ENCODE measurements at regions not wholly inside any gene's neighbourhood (a gene's known extent, or its start where the extent isn't known, plus 50 kb on each side); places are given as distances from the start of the nearest gene placed in this dataset.
"Not testable (repeated sequence)": the region's sequence is repeated elsewhere in the genome, so short reads cannot be mapped to it uniquely, and the experiment has no call there.

- DNase-seq (ENCODE audit: low read depth in 3 of 3) = no peak
Measured at GRCh38 chr1:95518310-95518709, 284.3 kb downstream of the RWDD3 start.

- DNase-seq (ENCODE audit: low read depth in 3 of 3) = no peak
Measured at GRCh38 chr1:95520390-95520789, 286.4 kb downstream of the RWDD3 start.

DNA sequence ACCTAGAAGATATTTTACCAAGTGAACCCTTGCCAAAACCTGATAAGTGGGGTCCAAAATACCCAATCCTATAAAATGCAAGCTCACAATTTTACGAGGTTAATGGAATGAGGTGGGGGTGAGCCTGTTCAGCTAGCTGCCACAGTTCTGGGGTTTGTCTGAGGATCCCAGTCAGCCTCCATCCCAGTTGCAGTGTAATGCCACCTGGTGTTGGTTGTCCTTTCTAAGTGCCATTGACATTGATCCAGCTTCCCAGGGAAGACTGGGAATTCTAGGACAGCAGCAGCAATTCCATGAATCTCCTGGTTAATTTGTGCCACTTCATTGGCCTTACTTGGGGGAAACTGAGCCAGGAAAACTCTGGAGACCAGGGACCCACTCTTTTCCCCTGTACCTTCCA lies 298.3 kb downstream of the RWDD3 start:
- no peak for DNase-seq (ENCODE audit: low read depth in 3 of 3)

- no peak for DNase-seq (ENCODE audit: low read depth in 3 of 3)
Measured at GRCh38 chr1:95534985-95535384, 301.0 kb downstream of the RWDD3 start.

DNA sequence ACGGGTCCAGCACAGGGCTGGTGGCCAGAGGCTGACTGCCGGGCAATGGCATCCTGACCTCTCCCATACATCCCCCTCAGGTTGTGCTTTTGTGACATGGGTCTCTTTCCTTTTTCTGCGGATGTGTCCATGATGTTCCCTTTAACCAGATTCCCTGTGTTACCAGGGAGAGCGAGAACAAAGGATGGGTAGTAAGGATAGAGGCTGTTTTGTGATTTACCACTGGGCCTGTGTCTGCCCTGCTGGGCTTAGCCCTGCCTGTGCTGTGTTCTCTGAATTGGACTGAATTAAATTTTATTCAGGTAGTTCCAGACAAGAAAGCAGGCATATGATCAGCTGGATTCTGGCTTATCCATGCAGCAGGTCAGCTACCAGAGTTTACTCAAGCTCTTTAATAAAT lies 301.6 kb downstream of the RWDD3 start:
- no peak for DNase-seq (ENCODE audit: low read depth in 3 of 3)

DNA sequence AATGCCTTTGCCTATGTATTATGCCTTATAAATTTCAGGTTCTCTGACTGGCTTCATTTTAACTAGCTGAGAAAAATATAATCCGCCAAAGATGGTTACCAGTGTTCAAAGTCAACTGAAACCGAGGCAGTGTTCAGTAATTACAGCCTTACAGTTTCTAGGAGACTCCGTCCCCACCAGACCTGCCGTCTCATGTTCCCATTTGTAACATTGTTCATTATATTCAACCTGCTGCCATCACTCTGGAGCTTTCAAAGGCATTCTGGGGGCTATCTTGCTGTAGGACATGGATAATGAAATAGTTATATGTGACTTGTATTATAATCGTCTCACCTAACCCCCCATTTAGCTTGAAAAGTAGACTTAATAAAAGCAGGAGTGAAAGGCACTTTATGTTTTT lies 302.5 kb downstream of the RWDD3 start:
- DNase-seq (ENCODE audit: low read depth in 3 of 3) = no peak

GRCh38 chr1:95537176-95537575 lies 303.2 kb downstream of the RWDD3 start:
- DNase-seq (ENCODE audit: low read depth in 3 of 3) = no peak

DNA sequence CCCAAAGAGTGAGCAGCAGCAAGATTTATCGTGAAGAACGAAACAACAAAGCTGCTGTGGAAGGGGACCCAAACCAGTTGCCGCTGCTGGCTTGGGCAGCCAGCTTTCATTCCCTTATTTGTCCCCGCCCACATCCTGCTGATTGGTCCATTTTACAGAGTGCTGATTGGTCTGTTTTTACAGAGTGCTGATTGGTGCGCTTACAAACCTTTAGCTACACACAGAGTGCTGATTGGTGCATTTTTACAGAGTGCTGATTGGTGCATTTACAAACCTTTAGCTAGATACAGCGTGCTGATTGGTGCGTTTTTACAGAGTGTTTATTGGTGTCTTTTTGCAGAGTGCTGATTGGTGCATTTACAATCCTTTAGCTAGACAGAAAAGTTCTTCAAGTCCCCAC lies 304.2 kb downstream of the RWDD3 start:
- DNase-seq (ENCODE audit: low read depth in 3 of 3) = not testable (repeated sequence)

DNA sequence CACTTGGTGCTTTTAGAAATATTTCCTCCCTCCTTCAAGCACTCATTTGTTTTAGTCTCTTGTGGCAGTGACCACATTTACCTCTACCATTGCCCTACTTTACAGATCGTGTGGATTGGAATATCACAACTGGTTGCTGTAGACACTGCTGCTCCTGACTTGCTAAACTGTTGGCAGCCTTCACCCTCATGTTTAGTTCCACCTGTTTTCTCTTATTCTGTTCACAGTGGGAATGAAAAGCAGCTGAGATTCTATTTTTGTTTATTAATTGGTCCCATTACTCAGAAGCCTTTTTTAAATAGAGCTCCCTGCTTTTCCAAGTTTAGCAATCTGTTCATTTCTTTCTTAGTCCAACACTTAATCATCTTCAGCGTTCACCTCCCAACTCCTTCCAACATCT lies 308.9 kb downstream of the RWDD3 start:
- DNase-seq (ENCODE audit: low read depth in 3 of 3) = no peak

DNA sequence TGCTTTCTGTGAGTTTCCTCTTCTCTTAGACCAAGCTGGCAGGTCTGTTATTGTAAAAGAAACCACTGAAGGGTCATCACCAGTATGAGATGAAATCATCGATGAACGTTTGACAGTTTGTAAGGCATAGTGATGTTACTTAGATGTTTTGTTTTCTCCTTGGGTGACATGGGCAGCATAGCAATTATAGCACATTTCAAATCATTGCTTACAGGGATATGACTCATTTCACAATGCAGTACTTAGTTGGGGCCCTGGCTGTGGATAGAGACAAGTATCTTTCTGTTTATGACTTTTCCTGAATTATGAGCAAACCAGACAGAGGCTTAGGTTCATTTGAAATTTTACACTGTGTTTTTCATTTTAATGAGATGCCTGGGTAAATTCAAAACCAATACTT lies 313.0 kb downstream of the RWDD3 start:
- DNase-seq (ENCODE audit: low read depth in 3 of 3) = no peak

DNA sequence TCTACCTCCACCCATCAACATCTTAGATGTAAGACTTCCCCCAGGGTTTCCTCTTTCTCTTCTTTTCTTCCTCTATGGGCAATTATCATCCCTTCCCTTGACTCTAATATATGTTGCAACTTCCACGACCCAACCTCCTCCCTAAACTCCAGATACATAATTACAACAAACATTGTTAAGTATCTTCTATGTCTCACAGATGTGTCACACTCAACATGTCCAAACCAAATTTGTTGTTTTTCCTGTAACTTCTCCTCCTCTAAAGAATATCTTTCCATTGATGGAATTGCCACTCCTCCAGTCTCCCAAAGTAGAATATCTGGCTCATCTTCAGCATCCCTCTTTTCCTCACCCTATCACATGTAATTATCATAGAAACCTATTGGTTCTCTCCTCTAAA lies 314.2 kb downstream of the RWDD3 start:
- no peak for DNase-seq (ENCODE audit: low read depth in 3 of 3)

- DNase-seq (ENCODE audit: low read depth in 3 of 3) = no peak
Measured at GRCh38 chr1:95551201-95551600, 317.2 kb downstream of the RWDD3 start.

GRCh38 chr1:95553595-95553994 lies 319.6 kb downstream of the RWDD3 start:
- DNase-seq (ENCODE audit: low read depth in 3 of 3) = no peak

DNA sequence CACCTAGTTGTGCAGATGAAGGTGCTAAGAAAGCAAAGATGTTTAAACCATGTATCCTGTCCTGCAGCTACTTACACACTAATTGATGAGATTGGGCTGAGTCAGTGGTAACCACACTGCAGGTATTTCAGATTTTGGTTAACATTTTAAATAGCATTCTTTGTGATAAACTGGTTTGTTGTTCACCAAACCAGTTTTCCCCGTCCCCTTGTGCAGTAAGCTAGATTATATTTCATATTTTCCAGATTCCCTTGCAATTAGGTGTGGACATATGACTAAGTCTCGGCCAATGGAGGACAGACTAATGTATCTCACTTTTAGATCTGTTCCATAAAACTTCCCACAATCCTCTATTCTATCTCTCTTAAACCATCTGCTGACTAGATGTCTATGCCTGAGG lies 320.4 kb downstream of the RWDD3 start:
- DNase-seq (ENCODE audit: low read depth in 3 of 3) = no peak

DNA sequence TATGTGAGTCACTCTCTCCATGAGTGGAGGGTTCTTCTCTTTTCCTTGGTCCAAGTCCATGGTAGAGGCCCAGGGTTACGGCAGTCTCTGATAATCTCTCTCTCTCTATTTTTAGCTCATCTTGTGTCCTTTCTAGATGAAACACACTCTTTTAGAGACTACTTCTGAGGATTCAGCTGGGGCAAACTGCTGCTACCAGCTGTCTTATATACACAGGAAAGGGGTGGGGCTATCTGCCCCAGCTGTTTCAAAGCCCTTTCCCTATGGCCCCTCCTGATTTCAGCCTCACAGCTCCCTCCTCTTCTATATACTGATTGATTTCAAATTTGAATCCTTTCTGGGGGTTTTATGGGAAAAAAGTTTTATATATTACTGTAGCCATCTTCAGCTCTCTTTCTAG lies 324.8 kb downstream of the RWDD3 start:
- no peak for DNase-seq (ENCODE audit: low read depth in 3 of 3)

DNA sequence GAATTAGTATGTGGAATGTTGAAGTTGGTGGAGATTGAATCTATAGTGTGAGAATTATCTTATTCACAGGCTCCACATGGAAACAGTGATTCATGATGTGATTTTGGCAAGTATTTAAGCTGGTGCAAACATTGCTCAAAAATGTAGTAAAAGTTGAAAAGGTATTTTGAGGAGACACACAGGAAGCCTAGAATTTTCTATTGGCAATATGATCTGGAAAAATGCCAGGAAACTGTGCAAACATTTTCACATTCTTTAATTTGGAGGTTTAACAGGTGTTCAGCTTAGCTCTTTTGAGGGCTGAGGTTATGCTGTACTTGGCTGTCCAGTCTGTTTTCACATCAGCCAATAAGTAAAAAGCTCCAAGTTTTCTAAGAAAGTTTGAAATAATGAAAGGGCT lies 327.3 kb downstream of the RWDD3 start:
- no peak for DNase-seq (ENCODE audit: low read depth in 3 of 3)

- DNase-seq (ENCODE audit: low read depth in 3 of 3) = no peak
Measured at GRCh38 chr1:95562230-95562629, 328.2 kb downstream of the RWDD3 start.

- no peak for DNase-seq (ENCODE audit: low read depth in 3 of 3)
Measured at GRCh38 chr1:95572002-95572401, 338.0 kb downstream of the RWDD3 start.

DNA sequence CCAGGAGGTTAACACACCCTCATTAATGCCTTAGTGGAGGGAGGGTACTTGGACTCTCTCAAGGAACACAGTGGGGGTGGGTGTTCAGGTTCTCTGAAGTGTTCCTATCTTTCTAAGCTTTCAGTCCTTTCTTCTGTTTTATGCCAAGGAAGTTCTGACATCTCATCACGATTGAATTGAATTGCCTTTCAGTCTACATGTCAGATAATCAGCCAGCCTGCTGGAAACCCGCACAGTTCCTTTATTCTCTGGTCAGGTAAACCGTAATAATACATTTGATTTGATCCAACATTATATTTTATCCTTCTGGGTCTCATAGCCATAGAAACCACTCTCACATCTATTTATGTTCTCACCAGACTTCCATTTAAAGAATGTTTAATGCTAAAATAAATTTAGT lies 339.0 kb downstream of the RWDD3 start:
- DNase-seq (ENCODE audit: low read depth in 3 of 3) = no peak

GRCh38 chr1:95575291-95575690 lies 341.3 kb downstream of the RWDD3 start:
- no peak for DNase-seq (ENCODE audit: low read depth in 3 of 3)

- no peak for DNase-seq (ENCODE audit: low read depth in 3 of 3)
Measured at GRCh38 chr1:95578462-95578861, 344.5 kb downstream of the RWDD3 start.

DNA sequence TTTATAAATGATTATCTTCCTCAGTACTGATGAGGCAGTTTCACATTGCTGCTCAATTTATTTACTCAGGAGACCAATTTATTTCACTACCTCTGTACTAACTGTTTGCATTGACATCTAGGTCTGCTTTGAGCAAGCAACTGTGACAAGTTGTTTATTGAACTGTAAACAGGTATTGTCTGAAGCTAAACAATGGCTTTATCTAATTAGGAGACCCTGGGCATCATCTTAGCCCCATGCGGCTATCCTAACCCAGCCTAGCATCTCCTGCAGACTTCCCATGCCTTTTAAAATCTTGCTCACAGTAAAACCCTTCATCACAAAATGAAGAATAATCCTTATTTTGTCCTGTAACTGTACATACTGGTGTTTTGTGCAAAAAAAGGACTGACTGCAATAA lies 348.2 kb downstream of the RWDD3 start:
- DNase-seq (ENCODE audit: low read depth in 3 of 3) = no peak

DNA sequence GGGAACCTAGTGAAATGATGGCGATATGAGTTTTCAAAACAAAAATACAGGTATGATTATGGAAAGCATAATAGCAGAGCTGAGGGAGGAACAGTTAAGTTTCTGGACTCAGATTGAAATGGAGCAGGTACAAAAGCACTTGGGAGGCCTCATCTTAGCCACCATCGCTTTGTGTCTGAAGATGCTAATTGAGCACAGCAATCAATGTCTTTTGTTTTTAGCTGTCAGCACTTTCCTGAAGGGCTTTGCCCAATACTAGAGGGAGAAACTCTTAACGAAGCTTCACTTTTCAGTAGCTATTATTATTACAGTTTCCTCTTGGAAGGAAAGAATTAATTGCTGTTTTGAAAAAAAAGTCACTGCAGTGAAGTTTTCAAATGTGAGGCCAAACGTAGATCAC lies 348.7 kb downstream of the RWDD3 start:
- DNase-seq (ENCODE audit: low read depth in 3 of 3) = no peak

GRCh38 chr1:95583661-95584210 lies 349.7 kb downstream of the RWDD3 start:
- no peak for DNase-seq (ENCODE audit: low read depth in 3 of 3)

GRCh38 chr1:95584315-95584714 lies 350.3 kb downstream of the RWDD3 start:
- no peak for DNase-seq (ENCODE audit: low read depth in 3 of 3)

Measured in stimulated activated CD4-positive, alpha-beta T cell treated with anti-CD3 and anti-CD28 coated beads, TNF-alpha, amount 100 ng/mL, for 24 hours (primary cell).